Thyroid gland (tissue), 4 donors: ENCODE measurements at regions not wholly inside any gene's neighbourhood (a gene's known extent, or its start where the extent isn't known, plus 50 kb on each side); places are given as distances from the start of the nearest gene placed in this dataset.

Experiments
- CTCF ChIP-seq, 6 experiments: fragments of 200-600 bp in 3 of 6; fragments of 450-650 bp in 3 of 6; sonication (generic) in 3 of 6; IDR thresholded peaks; one replicate each; pipeline ENCODE4 v1.5.1; 2016 to 2019; ENCODE audit warnings: antibody characterized with exemption in 6 of 6, mild to moderate bottlenecking in 2 of 6, inconsistent platforms in 1 of 6, moderate library complexity in 1 of 6
- POLR2A ChIP-seq, 2 donors: fragments of 450-650 bp; IDR thresholded peaks; one replicate each; pipeline ENCODE4 v1.6.1; 2017; ENCODE audit warnings: antibody characterized with exemption in 2 of 2, mild to moderate bottlenecking in 2 of 2, moderate library complexity in 1 of 2

DNA sequence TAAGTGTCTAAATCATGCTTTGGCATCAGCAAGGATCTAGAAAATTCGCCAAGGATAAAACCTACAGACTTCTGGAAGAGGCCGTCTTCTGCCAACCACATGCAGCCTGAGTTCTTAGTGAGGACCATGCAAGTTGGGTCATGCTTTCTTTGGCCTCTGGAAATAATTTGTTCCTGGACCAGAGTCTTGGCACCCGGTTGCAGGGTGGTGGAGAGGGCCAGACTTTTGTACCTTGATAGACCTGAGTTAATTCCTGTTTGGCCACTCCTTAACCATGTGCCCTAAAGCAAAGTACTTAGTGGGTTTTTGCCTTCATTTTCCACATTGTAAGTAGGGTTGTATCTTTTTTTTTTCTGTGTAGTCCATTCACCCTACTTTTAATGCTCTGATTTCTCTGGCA is 283.4 kb upstream of the IRX5 start:
- no peak for TF ChIP-seq CTCF (IDR thresholded peaks at IDR 0.05)
- no peak for TF ChIP-seq POLR2A (IDR thresholded peaks at IDR 0.05)
